ENCODE measurements at regions not wholly inside any gene's neighbourhood (a gene's known extent, or its start where the extent isn't known, plus 50 kb on each side); places are given as distances from the start of the nearest gene placed in this dataset.

GRCh38 chr5:4180703-4181102 lies 585.1 kb downstream of the IRX1 start:
- in situ Hi-C loops (cut with HindIII; ENCODE audit: low pct_ligation_motif_present, low pct_unique_long_range_greater_than_20kb, low sequenced_read_pairs): no loop called here
- DNase-seq: no peak

GRCh38 chr5:4182144-4182543 lies 586.5 kb downstream of the IRX1 start:
- in situ Hi-C loops (cut with HindIII; ENCODE audit: low pct_ligation_motif_present, low pct_unique_long_range_greater_than_20kb, low sequenced_read_pairs): no loop called here
- no peak for DNase-seq

GRCh38 chr5:4185127-4185526 lies 589.5 kb downstream of the IRX1 start:
- in situ Hi-C loops (cut with HindIII; ENCODE audit: low pct_ligation_motif_present, low pct_unique_long_range_greater_than_20kb, low sequenced_read_pairs): no loop called here
- no peak for DNase-seq

- in situ Hi-C loops (cut with HindIII; ENCODE audit: low pct_ligation_motif_present, low pct_unique_long_range_greater_than_20kb, low sequenced_read_pairs): no loop called here
These were observed 593.1 kb downstream of the IRX1 start for GRCh38 chr5:4188704-4189103.

GRCh38 chr5:4189317-4189716 lies 593.7 kb downstream of the IRX1 start:
- in situ Hi-C loops (cut with HindIII; ENCODE audit: low pct_ligation_motif_present, low pct_unique_long_range_greater_than_20kb, low sequenced_read_pairs): no loop called here
- no peak for DNase-seq

More at GRCh38 chr5:4188704-4189103, 593.1 kb downstream of the IRX1 start:
- no peak for DNase-seq

- in situ Hi-C loops (cut with HindIII; ENCODE audit: low pct_ligation_motif_present, low pct_unique_long_range_greater_than_20kb, low sequenced_read_pairs): no loop called here
- DNase-seq: no peak
These were observed 595.4 kb downstream of the IRX1 start for GRCh38 chr5:4191041-4191440.

GRCh38 chr5:4191703-4192102 lies 596.1 kb downstream of the IRX1 start:
- in situ Hi-C loops (cut with HindIII; ENCODE audit: low pct_ligation_motif_present, low pct_unique_long_range_greater_than_20kb, low sequenced_read_pairs): no loop called here
- DNase-seq: no peak

- in situ Hi-C loops (cut with HindIII; ENCODE audit: low pct_ligation_motif_present, low pct_unique_long_range_greater_than_20kb, low sequenced_read_pairs): no loop called here
- no peak for DNase-seq
These were observed 596.5 kb downstream of the IRX1 start for GRCh38 chr5:4192111-4192510.

GRCh38 chr5:4196744-4197143 lies 601.1 kb downstream of the IRX1 start:
- in situ Hi-C loops (cut with HindIII; ENCODE audit: low pct_ligation_motif_present, low pct_unique_long_range_greater_than_20kb, low sequenced_read_pairs): no loop called here
- DNase-seq: no peak

GRCh38 chr5:4197151-4197550 lies 601.5 kb downstream of the IRX1 start:
- in situ Hi-C loops (cut with HindIII; ENCODE audit: low pct_ligation_motif_present, low pct_unique_long_range_greater_than_20kb, low sequenced_read_pairs): no loop called here
- no peak for DNase-seq

- in situ Hi-C loops (cut with HindIII; ENCODE audit: low pct_ligation_motif_present, low pct_unique_long_range_greater_than_20kb, low sequenced_read_pairs): no loop called here
- DNase-seq: no peak
These were observed 602.8 kb downstream of the IRX1 start for GRCh38 chr5:4198461-4198860.

GRCh38 chr5:4199049-4199841 lies 603.6 kb downstream of the IRX1 start:
- DNase-seq: no peak
- in situ Hi-C loops (cut with HindIII; ENCODE audit: low pct_ligation_motif_present, low pct_unique_long_range_greater_than_20kb, low sequenced_read_pairs): no loop called here

GRCh38 chr5:4203146-4203545 lies 607.5 kb downstream of the IRX1 start:
- DNase-seq: no peak
- in situ Hi-C loops (cut with HindIII; ENCODE audit: low pct_ligation_motif_present, low pct_unique_long_range_greater_than_20kb, low sequenced_read_pairs): no loop called here

GRCh38 chr5:4204276-4205141 lies 608.9 kb downstream of the IRX1 start:
- in situ Hi-C loops (cut with HindIII; ENCODE audit: low pct_ligation_motif_present, low pct_unique_long_range_greater_than_20kb, low sequenced_read_pairs): no loop called here
- no peak for DNase-seq

GRCh38 chr5:4205398-4205797 lies 609.8 kb downstream of the IRX1 start:
- in situ Hi-C loops (cut with HindIII; ENCODE audit: low pct_ligation_motif_present, low pct_unique_long_range_greater_than_20kb, low sequenced_read_pairs): no loop called here
- no peak for DNase-seq

GRCh38 chr5:4206127-4206526 lies 610.5 kb downstream of the IRX1 start:
- no peak for DNase-seq
- in situ Hi-C loops (cut with HindIII; ENCODE audit: low pct_ligation_motif_present, low pct_unique_long_range_greater_than_20kb, low sequenced_read_pairs): no loop called here

- no peak for DNase-seq
- in situ Hi-C loops (cut with HindIII; ENCODE audit: low pct_ligation_motif_present, low pct_unique_long_range_greater_than_20kb, low sequenced_read_pairs): no loop called here
These were observed 611.9 kb downstream of the IRX1 start for GRCh38 chr5:4207486-4207885.

GRCh38 chr5:4208537-4208936 lies 612.9 kb downstream of the IRX1 start:
- no peak for DNase-seq
- in situ Hi-C loops (cut with HindIII; ENCODE audit: low pct_ligation_motif_present, low pct_unique_long_range_greater_than_20kb, low sequenced_read_pairs): no loop called here

- no peak for DNase-seq
- in situ Hi-C loops (cut with HindIII; ENCODE audit: low pct_ligation_motif_present, low pct_unique_long_range_greater_than_20kb, low sequenced_read_pairs): no loop called here
These were observed 613.4 kb downstream of the IRX1 start for GRCh38 chr5:4208996-4209395.
